ENCODE measurements at regions not wholly inside any gene's neighbourhood (a gene's known extent, or its start where the extent isn't known, plus 50 kb on each side); places are given as distances from the start of the nearest gene placed in this dataset.

DNA sequence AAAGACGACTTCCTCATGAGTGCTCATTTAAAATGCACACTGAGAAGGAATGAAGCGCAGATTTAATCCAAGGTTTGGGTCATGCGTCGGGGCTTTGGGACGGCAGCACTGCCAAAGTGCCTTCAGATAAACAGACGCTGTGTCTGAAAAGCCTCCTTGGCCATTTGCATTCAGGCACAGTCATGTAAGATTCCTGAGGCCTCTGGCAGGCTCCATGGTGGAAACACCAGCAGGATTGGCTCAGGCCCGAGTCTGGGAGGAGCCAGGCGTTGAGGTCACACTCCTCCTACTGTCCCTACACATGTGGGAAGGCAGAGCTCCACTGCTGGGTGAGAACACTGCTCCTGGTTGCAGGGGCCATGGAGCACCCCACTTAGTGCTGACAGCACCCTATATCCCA lies 113.3 kb upstream of the KL start:
- H3K9me3 Mint-ChIP-seq, result peaks cover 0 to 8% (median 0%) of the 10 kb centered on the region in 11 donors
- intact Hi-C loops (cut with micrococcal nuclease), result no loop called here
- H3K4me1 ChIP-seq (ENCODE audit: control insufficient read depth in 2 of 2, insufficient read depth in 2 of 2, low read length in 2 of 2), result no peaks in the 10 kb centered on the region
- no peak overlapping the region for H3K4me3 Mint-ChIP-seq
- H3K27me3 Mint-ChIP-seq, result peaks cover 0 to 4% (median 0%) of the 10 kb centered on the region in 5 donors
- DNase-seq, result peak in 1 of 9 donors; percentile 1
- no peak overlapping the region for H3K27ac ChIP-seq (ENCODE audit: low read depth, low read length)
- no peak overlapping the region for H3K4me3 ChIP-seq (ENCODE audit: low read length)
- H3K36me3 Mint-ChIP-seq, result peaks cover 0 to 18% (median 0%) of the 10 kb centered on the region in 5 donors
- peaks cover 0 to 39% (median 14%) of the 10 kb centered on the region in 7 donors for H3K4me1 Mint-ChIP-seq
- H3K36me3 ChIP-seq (ENCODE audit: control insufficient read depth in 2 of 3, insufficient read depth in 3 of 3, low read length in 3 of 3), result no peaks in the 10 kb centered on the region
- CTCF ChIA-PET, result no interaction called here
- H3K27me3 ChIP-seq (ENCODE audit: control insufficient read depth in 2 of 2, insufficient read depth in 2 of 2, low read length in 2 of 2), result no peaks in the 10 kb centered on the region
- no peak for ATAC-seq
- no peaks in the 10 kb centered on the region for H3K9me3 ChIP-seq (ENCODE audit: control insufficient read depth in 2 of 3, low read length in 3 of 3)
- no peak overlapping the region for H3K27ac Mint-ChIP-seq
- POLR2A ChIA-PET, result no interaction called here

DNA sequence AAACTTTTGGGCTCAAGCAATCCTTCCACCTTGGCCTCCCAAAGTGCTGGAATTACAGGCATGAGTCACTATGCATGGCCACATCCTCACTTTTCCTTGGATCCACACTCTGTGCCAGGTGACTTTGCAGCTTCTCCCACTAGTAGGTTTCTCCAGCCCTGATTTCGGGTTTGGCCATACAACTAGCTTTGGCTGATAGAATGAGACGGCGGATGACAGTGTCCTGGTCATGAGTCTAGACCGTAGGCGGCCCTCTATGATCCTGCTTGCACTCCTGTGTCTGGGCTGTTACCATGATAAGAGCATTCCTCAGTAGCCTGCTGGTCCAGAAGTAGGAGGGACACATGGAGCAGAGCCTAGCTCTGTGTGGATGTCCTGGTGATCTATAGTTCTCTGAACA lies 112.5 kb upstream of the KL start:
- Mint-ChIP-seq H3K9me3 (peaks cover 0 to 8% (median 0%) of the 10 kb centered on the region in 11 donors), H3K4me1 (peaks cover 0 to 43% (median 14%) of the 10 kb centered on the region in 7 donors), H3K4me3 (peak overlapping the region in 1 of 10 donors; percentile 27), H3K36me3 (peaks cover 0 to 18% (median 0%) of the 10 kb centered on the region in 5 donors), H3K27me3 (peaks cover 0 to 4% (median 0%) of the 10 kb centered on the region in 5 donors), H3K27ac (no peak overlapping the region)
- H3K27me3 ChIP-seq (ENCODE audit: control insufficient read depth in 2 of 2, insufficient read depth in 2 of 2, low read length in 2 of 2), result no peaks in the 10 kb centered on the region
- H3K4me3 ChIP-seq (ENCODE audit: low read length), result no peak overlapping the region
- intact Hi-C loops (cut with micrococcal nuclease), result no loop called here
- H3K9me3 ChIP-seq (ENCODE audit: control insufficient read depth in 2 of 3, low read length in 3 of 3), result no peaks in the 10 kb centered on the region
- POLR2A ChIA-PET, result no interaction called here
- CTCF ChIA-PET, result no interaction called here
- no peak for DNase-seq
- ATAC-seq, result no peak
- H3K27ac ChIP-seq (ENCODE audit: low read depth, low read length), result no peak overlapping the region
- no peaks in the 10 kb centered on the region for H3K4me1 ChIP-seq (ENCODE audit: control insufficient read depth in 2 of 2, insufficient read depth in 2 of 2, low read length in 2 of 2)
- no peaks in the 10 kb centered on the region for H3K36me3 ChIP-seq (ENCODE audit: control insufficient read depth in 2 of 3, insufficient read depth in 3 of 3, low read length in 3 of 3)

DNA sequence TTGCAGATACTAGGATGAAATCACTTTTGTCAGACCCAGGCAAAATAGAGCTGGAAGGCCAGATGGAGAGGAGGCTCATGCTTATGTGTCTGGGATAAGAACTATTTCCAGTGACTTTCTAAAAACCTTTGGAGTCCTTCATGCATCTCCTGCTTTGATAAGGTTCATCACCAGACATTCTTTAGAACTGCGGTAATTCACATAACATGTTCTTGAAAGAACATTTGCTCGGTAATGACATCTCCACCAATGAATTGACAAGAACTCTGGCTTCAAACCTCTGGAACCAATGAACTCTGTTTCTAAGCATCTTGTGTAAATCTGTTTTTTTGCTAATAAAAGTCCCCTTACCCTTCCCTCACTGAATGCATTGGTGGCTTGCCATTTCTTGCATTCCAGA lies 112.0 kb upstream of the KL start:
- intact Hi-C loops (cut with micrococcal nuclease), result no loop called here
- H3K27ac ChIP-seq (ENCODE audit: low read depth, low read length), result no peak overlapping the region
- H3K4me1 Mint-ChIP-seq, result peaks cover 0 to 47% (median 14%) of the 10 kb centered on the region in 7 donors
- peaks cover 0 to 21% (median 0%) of the 10 kb centered on the region in 5 donors for H3K36me3 Mint-ChIP-seq
- H3K36me3 ChIP-seq (ENCODE audit: control insufficient read depth in 2 of 3, insufficient read depth in 3 of 3, low read length in 3 of 3), result no peaks in the 10 kb centered on the region
- peaks cover 0 to 11% (median 0%) of the 10 kb centered on the region in 11 donors for H3K9me3 Mint-ChIP-seq
- POLR2A ChIA-PET, result no interaction called here
- H3K9me3 ChIP-seq (ENCODE audit: control insufficient read depth in 2 of 3, low read length in 3 of 3), result no peaks in the 10 kb centered on the region
- DNase-seq (no peak), ATAC-seq (no peak)
- H3K4me3 ChIP-seq (ENCODE audit: low read length), result no peak overlapping the region
- H3K27me3 Mint-ChIP-seq, result peaks cover 0 to 4% (median 0%) of the 10 kb centered on the region in 5 donors
- CTCF ChIA-PET, result interaction anchor here (0.7 kb wide), 1 partner anchor 30 kb away, joined by 3 read pairs; no protein-coding TSS in a partner anchor
- peak overlapping the region in 1 of 10 donors; percentile 27 for H3K4me3 Mint-ChIP-seq
- no peaks in the 10 kb centered on the region for H3K27me3 ChIP-seq (ENCODE audit: control insufficient read depth in 2 of 2, insufficient read depth in 2 of 2, low read length in 2 of 2)
- H3K27ac Mint-ChIP-seq, result no peak overlapping the region
- H3K4me1 ChIP-seq (ENCODE audit: control insufficient read depth in 2 of 2, insufficient read depth in 2 of 2, low read length in 2 of 2), result no peaks in the 10 kb centered on the region

DNA sequence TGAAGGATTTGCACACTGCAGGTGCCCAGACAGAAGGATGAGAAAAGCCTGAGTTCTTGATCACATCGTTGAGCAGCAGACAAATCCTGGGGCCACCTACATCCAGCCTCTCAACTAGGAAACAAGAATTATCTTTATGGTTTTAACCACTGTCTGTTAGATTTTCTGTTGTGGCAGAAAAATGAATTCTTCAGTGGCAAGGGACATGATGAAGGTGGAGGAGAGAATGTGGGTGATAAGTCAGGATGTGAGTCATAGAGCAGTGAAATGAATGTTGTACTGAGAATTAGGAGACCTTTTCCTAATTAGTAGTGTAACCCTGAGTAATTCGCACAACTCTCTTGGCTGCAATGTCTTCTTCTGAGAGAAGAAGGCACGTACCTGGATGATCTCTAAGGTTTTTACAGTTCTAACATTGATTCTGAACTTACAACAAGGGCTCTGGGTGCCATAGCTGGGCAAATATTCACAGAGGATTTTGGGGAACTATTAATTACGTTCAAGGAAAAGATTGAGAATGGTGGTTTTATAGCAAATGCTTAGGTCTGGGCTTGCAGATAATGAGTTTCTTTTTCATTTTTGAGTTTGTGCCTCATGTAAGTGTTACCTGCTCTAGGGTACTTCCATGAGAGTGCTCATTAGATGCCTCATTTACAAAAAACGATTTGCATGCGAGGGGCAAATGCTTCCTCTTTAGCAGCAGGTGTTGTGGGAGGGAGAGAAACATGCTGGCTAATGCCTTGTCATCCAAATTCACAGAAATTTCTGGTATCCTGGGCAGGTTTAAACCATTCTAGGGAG lies 111.0 kb upstream of the KL start:
- peaks cover 0 to 53% (median 14%) of the 10 kb centered on the region in 7 donors for H3K4me1 Mint-ChIP-seq
- peaks cover 0 to 22% (median 0%) of the 10 kb centered on the region in 5 donors for H3K36me3 Mint-ChIP-seq
- H3K27me3 ChIP-seq (ENCODE audit: control insufficient read depth in 2 of 2, insufficient read depth in 2 of 2, low read length in 2 of 2), result no peaks in the 10 kb centered on the region
- H3K9me3 ChIP-seq (ENCODE audit: control insufficient read depth in 2 of 3, low read length in 3 of 3), result no peaks in the 10 kb centered on the region
- H3K4me3 ChIP-seq (ENCODE audit: low read length), result no peak overlapping the region
- no peak overlapping the region for H3K27ac ChIP-seq (ENCODE audit: low read depth, low read length)
- ChIA-PET POLR2A (no interaction called here), CTCF (interaction anchor here (0.7 kb wide), 1 partner anchor 29 kb away, joined by 3 read pairs; no protein-coding TSS in a partner anchor)
- ATAC-seq, result no peak
- H3K36me3 ChIP-seq (ENCODE audit: control insufficient read depth in 2 of 3, insufficient read depth in 3 of 3, low read length in 3 of 3), result no peaks in the 10 kb centered on the region
- H3K4me1 ChIP-seq (ENCODE audit: control insufficient read depth in 2 of 2, insufficient read depth in 2 of 2, low read length in 2 of 2), result no peaks in the 10 kb centered on the region
- DNase-seq, result peak in 1 of 9 donors; percentile 32
- H3K4me3 Mint-ChIP-seq, result peak overlapping the region in 1 of 10 donors; percentile 79
- H3K27me3 Mint-ChIP-seq, result peaks cover 0 to 4% (median 0%) of the 10 kb centered on the region in 5 donors
- intact Hi-C loops (cut with micrococcal nuclease), result loop anchor here in 1 of 2 donors (1.0 to 5.0 kb wide), 4 partner anchors 66 to 637 kb away; no protein-coding TSS in a partner anchor
- peak overlapping the region in 2 of 9 donors; percentile 6 to 89 for H3K27ac Mint-ChIP-seq
- peaks cover 0 to 10% (median 0%) of the 10 kb centered on the region in 11 donors for H3K9me3 Mint-ChIP-seq

DNA sequence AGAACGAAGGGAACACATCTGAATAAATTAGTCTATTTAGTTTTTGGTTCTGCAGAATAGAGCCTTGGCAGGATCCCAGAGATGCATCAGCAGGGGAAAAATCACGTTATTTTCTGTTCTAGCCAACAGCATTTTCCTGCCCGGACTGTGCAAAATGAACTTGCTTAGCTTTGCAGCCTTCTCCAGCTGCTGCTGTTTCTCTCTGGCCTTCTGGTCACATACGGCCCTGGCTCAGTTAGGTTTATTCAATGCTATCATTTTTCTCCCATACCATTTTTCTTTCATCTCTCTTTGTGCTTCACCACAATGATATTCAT lies 110.4 kb upstream of the KL start:
- Histone ChIP-seq H3K4me3 (ENCODE audit: low read length) (no peak overlapping the region), H3K36me3 (ENCODE audit: control insufficient read depth in 2 of 3, insufficient read depth in 3 of 3, low read length in 3 of 3) (no peaks in the 10 kb centered on the region), H3K27ac (ENCODE audit: low read depth, low read length) (no peak overlapping the region), H3K9me3 (ENCODE audit: control insufficient read depth in 2 of 3, low read length in 3 of 3) (no peaks in the 10 kb centered on the region), H3K27me3 (ENCODE audit: control insufficient read depth in 2 of 2, insufficient read depth in 2 of 2, low read length in 2 of 2) (no peaks in the 10 kb centered on the region), H3K4me1 (ENCODE audit: control insufficient read depth in 2 of 2, insufficient read depth in 2 of 2, low read length in 2 of 2) (no peaks in the 10 kb centered on the region)
- ATAC-seq, result no peak
- no peak for DNase-seq
- CTCF ChIA-PET, result no interaction called here
- POLR2A ChIA-PET, result no interaction called here
- H3K27me3 Mint-ChIP-seq, result peaks cover 0 to 4% (median 0%) of the 10 kb centered on the region in 5 donors
- H3K36me3 Mint-ChIP-seq, result peaks cover 0 to 19% (median 0%) of the 10 kb centered on the region in 5 donors
- peaks cover 0 to 54% (median 14%) of the 10 kb centered on the region in 7 donors for H3K4me1 Mint-ChIP-seq
- H3K9me3 Mint-ChIP-seq, result peaks cover 0 to 8% (median 0%) of the 10 kb centered on the region in 11 donors
- H3K4me3 Mint-ChIP-seq, result peak overlapping the region in 1 of 10 donors; percentile 79
- intact Hi-C loops (cut with micrococcal nuclease), result loop anchor here in 1 of 2 donors (1.0 to 5.0 kb wide), 4 partner anchors 67 to 636 kb away; no protein-coding TSS in a partner anchor
- peak overlapping the region in 1 of 9 donors; percentile 89 for H3K27ac Mint-ChIP-seq

DNA sequence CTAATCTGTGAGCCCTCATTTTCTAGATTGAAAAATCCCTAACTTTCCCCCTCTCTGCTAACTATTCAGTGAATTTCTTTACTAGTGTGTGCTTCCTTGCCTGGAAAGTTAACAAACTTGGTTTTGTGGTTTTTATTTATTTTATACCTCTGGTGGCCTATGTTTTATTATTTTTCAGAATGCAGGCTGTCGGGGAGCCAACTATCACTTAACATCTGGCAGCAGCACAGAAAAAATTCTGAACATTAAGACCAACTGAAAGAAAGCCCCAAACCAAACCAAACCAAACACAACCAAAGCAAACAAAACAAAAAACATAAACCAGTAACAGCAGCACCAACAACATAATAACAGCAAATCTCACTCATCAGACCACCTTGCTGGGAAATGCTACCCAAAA lies 109.0 kb upstream of the KL start:
- no peak overlapping the region for H3K27ac Mint-ChIP-seq
- intact Hi-C loops (cut with micrococcal nuclease), result loop anchor here in 1 of 2 donors (5.0 kb wide), 2 partner anchors 170 to 635 kb away; no protein-coding TSS in a partner anchor
- H3K9me3 Mint-ChIP-seq, result peaks cover 0 to 4% (median 0%) of the 10 kb centered on the region in 11 donors
- no peaks in the 10 kb centered on the region for H3K9me3 ChIP-seq (ENCODE audit: control insufficient read depth in 2 of 3, low read length in 3 of 3)
- no peak overlapping the region for H3K27ac ChIP-seq (ENCODE audit: low read depth, low read length)
- no peaks in the 10 kb centered on the region for H3K36me3 ChIP-seq (ENCODE audit: control insufficient read depth in 2 of 3, insufficient read depth in 3 of 3, low read length in 3 of 3)
- DNase-seq (no peak), ATAC-seq (no peak)
- ChIA-PET CTCF (interaction anchor here (0.7 kb wide), 1 partner anchor 12 kb away, joined by 3 read pairs; no protein-coding TSS in a partner anchor), POLR2A (no interaction called here)
- H3K4me1 Mint-ChIP-seq, result peaks cover 0 to 57% (median 14%) of the 10 kb centered on the region in 7 donors
- no peak overlapping the region for H3K4me3 ChIP-seq (ENCODE audit: low read length)
- no peaks in the 10 kb centered on the region for H3K27me3 ChIP-seq (ENCODE audit: control insufficient read depth in 2 of 2, insufficient read depth in 2 of 2, low read length in 2 of 2)
- no peaks in the 10 kb centered on the region for H3K4me1 ChIP-seq (ENCODE audit: control insufficient read depth in 2 of 2, insufficient read depth in 2 of 2, low read length in 2 of 2)
- peaks cover 0 to 11% (median 0%) of the 10 kb centered on the region in 5 donors for H3K36me3 Mint-ChIP-seq
- no peak overlapping the region for H3K4me3 Mint-ChIP-seq
- peaks cover 0 to 4% (median 0%) of the 10 kb centered on the region in 5 donors for H3K27me3 Mint-ChIP-seq
